GM12891 (cell line): ENCODE measurements at regions not wholly inside any gene's neighbourhood (a gene's known extent, or its start where the extent isn't known, plus 50 kb on each side); places are given as distances from the start of the nearest gene placed in this dataset.

Experiments used
- PAX5 ChIP-seq: IDR thresholded peaks from 2 replicates; pipeline ENCODE4 v1.6.1; 2011; ENCODE audit warnings: low read length, moderate library complexity, mild to moderate bottlenecking; ENCODE audit not compliant: insufficient read depth, severe bottlenecking
- POLR2A ChIP-seq: IDR thresholded peaks from 2 replicates; pipeline ENCODE4 v1.6.1; 2011; ENCODE audit warnings: low read depth, low read length, control low read depth
- POLR2AphosphoS5 ChIP-seq: IDR thresholded peaks from 2 replicates; pipeline ENCODE4 v1.6.1; 2011; ENCODE audit warnings: low read depth, low read length, control low read depth
- POU2F2 ChIP-seq: IDR thresholded peaks from 2 replicates; pipeline ENCODE4 v1.6.1; 2011; ENCODE audit warnings: low read depth, mild to moderate bottlenecking, control low read depth, low read length, moderate library complexity
- SPI1 ChIP-seq: IDR thresholded peaks from 2 replicates; pipeline ENCODE4 v1.6.1; 2011; ENCODE audit warnings: low read depth, low read length, control low read depth
- TAF1 ChIP-seq: IDR thresholded peaks from 2 replicates; pipeline ENCODE4 v1.6.1; 2011; ENCODE audit warnings: low read depth, low read length, control low read depth

DNA sequence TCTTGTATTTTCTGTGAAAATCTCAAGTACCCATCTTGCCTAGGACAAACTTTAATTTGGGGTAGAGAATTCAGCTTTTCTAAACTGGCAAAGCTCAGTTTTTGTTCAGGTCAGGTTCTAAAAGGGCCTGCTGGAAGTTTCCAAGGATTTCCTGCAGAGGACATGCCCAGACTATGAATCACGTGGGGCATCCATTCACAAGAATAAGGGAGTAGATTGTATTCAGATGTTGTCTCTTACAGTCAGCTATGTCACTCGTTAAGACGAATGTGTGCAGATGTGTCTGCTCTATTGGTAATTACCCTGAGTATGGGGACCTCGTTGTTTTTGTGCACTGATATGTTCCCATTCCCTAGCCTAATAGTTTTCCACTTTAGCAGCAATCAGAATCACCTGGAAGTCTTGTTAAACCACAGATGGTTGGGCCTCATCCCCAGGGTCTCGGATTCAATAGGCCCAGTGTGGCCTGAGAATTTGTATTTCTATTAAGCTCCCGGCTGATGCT is 81.0 kb upstream of the ITPRID1 start:
- TF ChIP-seq TAF1, result no peak
- no peak for TF ChIP-seq POLR2A
- TF ChIP-seq POLR2AphosphoS5, result no peak
- TF ChIP-seq SPI1, result no peak
- no peak for TF ChIP-seq POU2F2
- no peak for TF ChIP-seq PAX5
